Astrocyte (in vitro differentiated cells and primary cell): ENCODE measurements at regions not wholly inside any gene's neighbourhood (a gene's known extent, or its start where the extent isn't known, plus 50 kb on each side); places are given as distances from the start of the nearest gene placed in this dataset.

Experiments used
- DNase-seq: peaks from one replicate; pipeline ENCODE4 v3.0.0-alpha.2; 2010; ENCODE audit warnings: low read depth
- FAIRE-seq: peaks from 2 replicates; lab custom pipeline; 2011; peaks lifted over from hg19 to GRCh38; lab: Jason Lieb, UNC
- H2AFZ ChIP-seq: 2 replicates; pipeline ENCODE4 v1.6.0; 2012; ENCODE audit warnings: low read depth, low read length, inconsistent platforms
- H3K27ac ChIP-seq: 2 replicates; pipeline ENCODE4 v1.5.1; 2011; ENCODE audit warnings: low read depth, low read length, inconsistent platforms
- H3K27me3 ChIP-seq: 2 replicates; pipeline ENCODE4 v1.6.0; 2011; ENCODE audit warnings: low read length, inconsistent platforms; ENCODE audit not compliant: insufficient read depth
- H3K36me3 ChIP-seq: 2 replicates; pipeline ENCODE4 v1.5.1; 2011; ENCODE audit warnings: low read length, inconsistent platforms; ENCODE audit not compliant: insufficient read depth
- H3K4me1 ChIP-seq: 2 replicates; pipeline ENCODE4 v1.5.1; 2011; ENCODE audit warnings: low read length, inconsistent platforms; ENCODE audit not compliant: insufficient read depth
- H3K4me2 ChIP-seq: 2 replicates; pipeline ENCODE4 v1.6.0; 2012; ENCODE audit warnings: low read length, inconsistent platforms
- H3K4me3 ChIP-seq: 2 replicates; pipeline ENCODE4 v1.5.1; 2011; ENCODE audit warnings: low read depth, mild to moderate bottlenecking, low read length, inconsistent platforms; ENCODE audit not compliant: insufficient read depth
- H3K79me2 ChIP-seq: 2 replicates; pipeline ENCODE4 v1.6.0; 2012; ENCODE audit warnings: mild to moderate bottlenecking, low read length, inconsistent platforms; ENCODE audit not compliant: insufficient read depth
- H3K9ac ChIP-seq: 2 replicates; pipeline ENCODE4 v1.6.0; 2012; ENCODE audit warnings: mild to moderate bottlenecking, low read length, inconsistent platforms
- H3K9me3 ChIP-seq: 2 replicates; pipeline ENCODE4 v1.5.1; 2012; ENCODE audit warnings: low read depth, mild to moderate bottlenecking, low read length, inconsistent platforms; ENCODE audit not compliant: insufficient read depth
- H4K20me1 ChIP-seq: 2 replicates; pipeline ENCODE4 v1.6.0; 2012; ENCODE audit warnings: low read length, inconsistent platforms; ENCODE audit not compliant: insufficient read depth
- H3K27ac Mint-ChIP-seq: one replicate; pipeline ENCODE4 v1.8.0; 2021; ENCODE audit warnings: mild to moderate bottlenecking, mixed read lengths; ENCODE audit not compliant: unreplicated experiment
- H3K27me3 Mint-ChIP-seq: one replicate; pipeline ENCODE4 v1.8.0; 2021; ENCODE audit warnings: low read depth, mixed read lengths; ENCODE audit not compliant: unreplicated experiment
- H3K36me3 Mint-ChIP-seq: one replicate; pipeline ENCODE4 v1.8.0; 2021; ENCODE audit warnings: low read depth, mixed read lengths; ENCODE audit not compliant: unreplicated experiment
- H3K4me1 Mint-ChIP-seq: one replicate; pipeline ENCODE4 v1.8.0; 2021; ENCODE audit warnings: low read depth, mixed read lengths; ENCODE audit not compliant: unreplicated experiment
- H3K4me3 Mint-ChIP-seq: one replicate; pipeline ENCODE4 v1.8.0; 2021; ENCODE audit warnings: mild to moderate bottlenecking, moderate library complexity, mixed read lengths; ENCODE audit not compliant: unreplicated experiment
- H3K9me3 Mint-ChIP-seq: one replicate; pipeline ENCODE4 v1.8.0; 2021; ENCODE audit warnings: mild to moderate bottlenecking, mixed read lengths; ENCODE audit not compliant: unreplicated experiment
- CTCF ChIP-seq: IDR thresholded peaks from 2 replicates; pipeline ENCODE4 v1.5.1; 2011; ENCODE audit warnings: low read depth, mild to moderate bottlenecking, inconsistent platforms, low read length, moderate library complexity; ENCODE audit not compliant: insufficient read depth
- EZH2 ChIP-seq: IDR thresholded peaks from 2 replicates; pipeline ENCODE4 v1.6.1; 2012; ENCODE audit warnings: mild to moderate bottlenecking, low read length, inconsistent platforms; ENCODE audit not compliant: insufficient read depth

GRCh38 chr7:93751421-93751820 lies 139.1 kb downstream of the TFPI2 start:
- Mint-ChIP-seq H3K4me1 (no peaks in the 10 kb centered on the region), H3K9me3 (no peaks in the 10 kb centered on the region), H3K27me3 (no peaks in the 10 kb centered on the region), H3K36me3 (no peaks in the 10 kb centered on the region), H3K27ac (no peak overlapping the region), H3K4me3 (no peak overlapping the region)
- Histone ChIP-seq H3K79me2 (no peaks in the 10 kb centered on the region), H3K9me3 (no peaks in the 10 kb centered on the region), H3K27ac (no peak overlapping the region), H4K20me1 (no peaks in the 10 kb centered on the region), H3K9ac (no peak overlapping the region), H3K4me3 (no peak overlapping the region), H3K4me2 (no peak overlapping the region), H3K4me1 (no peaks in the 10 kb centered on the region), H2AFZ (no peak overlapping the region), H3K36me3 (no peaks in the 10 kb centered on the region), H3K27me3 (no peaks in the 10 kb centered on the region)
- FAIRE-seq (no peak), DNase-seq (no peak)
- TF ChIP-seq EZH2 (no peak), CTCF (no peak)

- Histone ChIP-seq H3K36me3 (no peaks in the 10 kb centered on the region), H2AFZ (no peak overlapping the region), H3K4me3 (no peak overlapping the region), H3K79me2 (no peaks in the 10 kb centered on the region), H3K9ac (no peak overlapping the region), H3K27me3 (no peaks in the 10 kb centered on the region), H3K9me3 (no peaks in the 10 kb centered on the region), H3K4me1 (no peaks in the 10 kb centered on the region), H4K20me1 (no peaks in the 10 kb centered on the region), H3K27ac (no peak overlapping the region), H3K4me2 (no peak overlapping the region)
- no peaks in the 10 kb centered on the region for H3K4me1 Mint-ChIP-seq
- no peaks in the 10 kb centered on the region for H3K36me3 Mint-ChIP-seq
- H3K9me3 Mint-ChIP-seq = no peaks in the 10 kb centered on the region
- DNase-seq (no peak), FAIRE-seq (no peak)
- TF ChIP-seq CTCF = no peak
- TF ChIP-seq EZH2 = no peak
- H3K4me3 Mint-ChIP-seq = no peak overlapping the region
- H3K27me3 Mint-ChIP-seq = no peaks in the 10 kb centered on the region
- no peak overlapping the region for H3K27ac Mint-ChIP-seq
Measured at GRCh38 chr7:93750986-93751385, 139.6 kb downstream of the TFPI2 start.

GRCh38 chr7:93747019-93747418 lies 143.5 kb downstream of the TFPI2 start:
- Mint-ChIP-seq H3K4me3 (no peak overlapping the region), H3K27me3 (no peaks in the 10 kb centered on the region), H3K27ac (no peak overlapping the region), H3K4me1 (no peaks in the 10 kb centered on the region), H3K9me3 (no peaks in the 10 kb centered on the region), H3K36me3 (no peaks in the 10 kb centered on the region)
- Histone ChIP-seq H3K4me1 (no peaks in the 10 kb centered on the region), H3K27ac (no peak overlapping the region), H3K9me3 (no peaks in the 10 kb centered on the region), H3K36me3 (no peaks in the 10 kb centered on the region), H2AFZ (no peak overlapping the region), H3K4me3 (no peak overlapping the region), H3K27me3 (no peaks in the 10 kb centered on the region), H4K20me1 (no peaks in the 10 kb centered on the region), H3K79me2 (no peaks in the 10 kb centered on the region), H3K4me2 (no peak overlapping the region), H3K9ac (no peak overlapping the region)
- FAIRE-seq (no peak), DNase-seq (no peak)
- TF ChIP-seq CTCF = no peak
